ENCODE measurements at regions not wholly inside any gene's neighbourhood (a gene's known extent, or its start where the extent isn't known, plus 50 kb on each side); places are given as distances from the start of the nearest gene placed in this dataset.

GRCh38 chr10:30730306-30730705, 100.8 kb upstream of the LYZL2 start:
- TF ChIP-seq CTCF (optimal IDR thresholded peaks at IDR 0.05 in 1 of 3, IDR thresholded peaks at IDR 0.05 in 1 of 3, conservative IDR thresholded peaks at IDR 0.05 in 1 of 3; ENCODE audit: extremely low read depth in 1 of 3, insufficient read depth in 2 of 3, low read length in 3 of 3) (no peak), EZH2 (IDR thresholded peaks at IDR 0.05; ENCODE audit: low read length) (no peak)
